Stimulated activated CD8-positive, alpha-beta memory T cell treated with anti-CD3 and anti-CD28 coated beads, Interleukin-4, amount 100 ng/mL, for 48 hours (primary cell): ENCODE measurements at regions not wholly inside any gene's neighbourhood (a gene's known extent, or its start where the extent isn't known, plus 50 kb on each side); places are given as distances from the start of the nearest gene placed in this dataset.
"Not testable (repeated sequence)": the region's sequence is repeated elsewhere in the genome, so short reads cannot be mapped to it uniquely, and the experiment has no call there.

Experiments used
- DNase-seq: peaks from one replicate; pipeline ENCODE4 v3.0.0-alpha.2; 2020

GRCh38 chr6:97347111-97347510 is 64.1 kb upstream of the MMS22L start:
- DNase-seq, result no peak

GRCh38 chr6:97361286-97361685 is 78.3 kb upstream of the MMS22L start:
- no peak for DNase-seq

GRCh38 chr6:97364327-97364726 is 81.3 kb upstream of the MMS22L start:
- no peak for DNase-seq

GRCh38 chr6:97382071-97382470 is 99.1 kb upstream of the MMS22L start:
- not testable (repeated sequence) for DNase-seq

- no peak for DNase-seq
These were observed 109.7 kb upstream of the MMS22L start for GRCh38 chr6:97392735-97393134.

- peak; percentile 52 for DNase-seq
These were observed 111.2 kb upstream of the MMS22L start for GRCh38 chr6:97394160-97394748.

- no peak for DNase-seq
These were observed 113.9 kb upstream of the MMS22L start for GRCh38 chr6:97396880-97397279.

GRCh38 chr6:97399208-97399607 is 116.2 kb upstream of the MMS22L start:
- DNase-seq, result no peak

- no peak for DNase-seq
These were observed 118.5 kb upstream of the MMS22L start for GRCh38 chr6:97401533-97401932.

- no peak for DNase-seq
These were observed 122.9 kb upstream of the MMS22L start for GRCh38 chr6:97405818-97406409.

GRCh38 chr6:97406633-97407032 is 123.6 kb upstream of the MMS22L start:
- DNase-seq, result no peak

- DNase-seq, result no peak
These were observed 128.6 kb upstream of the MMS22L start for GRCh38 chr6:97411610-97412009.

GRCh38 chr6:97412511-97412910 is 129.5 kb upstream of the MMS22L start:
- DNase-seq, result no peak

- DNase-seq, result no peak
These were observed 139.2 kb upstream of the MMS22L start for GRCh38 chr6:97422171-97422570.

GRCh38 chr6:97423190-97423589 is 140.2 kb upstream of the MMS22L start:
- no peak for DNase-seq

GRCh38 chr6:97427648-97428047 is 144.6 kb upstream of the MMS22L start:
- no peak for DNase-seq

- DNase-seq, result no peak
These were observed 154.1 kb upstream of the MMS22L start for GRCh38 chr6:97437087-97437486.

GRCh38 chr6:97438011-97438671 is 155.1 kb upstream of the MMS22L start:
- no peak for DNase-seq

GRCh38 chr6:97440590-97441176 is 157.7 kb upstream of the MMS22L start:
- DNase-seq, result no peak

GRCh38 chr6:97443408-97444080 is 160.5 kb upstream of the MMS22L start:
- no peak for DNase-seq

- no peak for DNase-seq
These were observed 162.4 kb upstream of the MMS22L start for GRCh38 chr6:97445407-97445806.

- DNase-seq, result no peak
These were observed 166.5 kb upstream of the MMS22L start for GRCh38 chr6:97449444-97449966.

- DNase-seq, result no peak
These were observed 167.1 kb upstream of the MMS22L start for GRCh38 chr6:97450087-97450486.
